Vagina (tissue), 2 donors: ENCODE measurements at regions not wholly inside any gene's neighbourhood (a gene's known extent, or its start where the extent isn't known, plus 50 kb on each side); places are given as distances from the start of the nearest gene placed in this dataset.

Source experiments
- POLR2A ChIP-seq, 2 donors: fragments of 450-650 bp; IDR thresholded peaks; one replicate each; pipeline ENCODE4 v1.6.1; 2017; ENCODE audit warnings: antibody characterized with exemption in 2 of 2, mild to moderate bottlenecking in 2 of 2, moderate library complexity in 2 of 2
- TF ChIP-seq, protein P1 (sequence below), 3 experiments: fragments of 450-650 bp in 2 of 3; fragments of 200-600 bp in 1 of 3; sonication (generic) in 1 of 3; IDR thresholded peaks; one replicate each; pipeline ENCODE4 v1.5.1; 2017 to 2019; ENCODE audit warnings: antibody characterized with exemption in 3 of 3, mild to moderate bottlenecking in 2 of 3, moderate library complexity in 2 of 3

DNA sequence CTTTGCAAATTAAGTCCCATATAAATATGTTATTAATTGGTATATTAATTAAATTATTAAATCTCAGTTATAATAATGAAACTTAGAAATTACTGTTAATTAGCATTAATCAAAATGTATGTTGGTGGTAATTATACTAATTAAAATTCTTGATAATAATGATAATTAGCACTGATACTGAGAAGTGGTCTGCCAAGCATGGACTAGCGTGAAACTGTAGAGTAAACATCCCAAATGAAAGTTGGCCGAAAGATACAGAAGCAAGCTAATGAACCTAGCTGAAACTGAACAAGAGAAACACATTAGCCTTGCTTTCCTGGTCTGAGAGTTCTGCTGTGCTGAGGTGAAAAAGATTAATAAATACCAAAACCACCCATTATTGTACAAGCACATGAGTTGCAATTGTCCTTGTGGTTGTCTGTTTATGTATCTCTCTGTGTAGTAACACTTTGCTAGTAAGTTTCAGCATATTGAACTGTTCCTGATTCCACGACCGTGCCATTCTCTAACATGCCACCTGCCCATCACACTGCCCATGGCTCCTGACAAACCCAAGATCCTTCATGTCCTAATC, 341.8 kb downstream of the PLPP3 start:
- no peak for TF ChIP-seq POLR2A (IDR thresholded peaks at IDR 0.05)
- TF ChIP-seq, protein P1, sequence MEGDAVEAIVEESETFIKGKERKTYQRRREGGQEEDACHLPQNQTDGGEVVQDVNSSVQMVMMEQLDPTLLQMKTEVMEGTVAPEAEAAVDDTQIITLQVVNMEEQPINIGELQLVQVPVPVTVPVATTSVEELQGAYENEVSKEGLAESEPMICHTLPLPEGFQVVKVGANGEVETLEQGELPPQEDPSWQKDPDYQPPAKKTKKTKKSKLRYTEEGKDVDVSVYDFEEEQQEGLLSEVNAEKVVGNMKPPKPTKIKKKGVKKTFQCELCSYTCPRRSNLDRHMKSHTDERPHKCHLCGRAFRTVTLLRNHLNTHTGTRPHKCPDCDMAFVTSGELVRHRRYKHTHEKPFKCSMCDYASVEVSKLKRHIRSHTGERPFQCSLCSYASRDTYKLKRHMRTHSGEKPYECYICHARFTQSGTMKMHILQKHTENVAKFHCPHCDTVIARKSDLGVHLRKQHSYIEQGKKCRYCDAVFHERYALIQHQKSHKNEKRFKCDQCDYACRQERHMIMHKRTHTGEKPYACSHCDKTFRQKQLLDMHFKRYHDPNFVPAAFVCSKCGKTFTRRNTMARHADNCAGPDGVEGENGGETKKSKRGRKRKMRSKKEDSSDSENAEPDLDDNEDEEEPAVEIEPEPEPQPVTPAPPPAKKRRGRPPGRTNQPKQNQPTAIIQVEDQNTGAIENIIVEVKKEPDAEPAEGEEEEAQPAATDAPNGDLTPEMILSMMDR (IDR thresholded peaks at IDR 0.05): no peak
